Suprapubic skin (tissue), 4 donors: ENCODE measurements at regions not wholly inside any gene's neighbourhood (a gene's known extent, or its start where the extent isn't known, plus 50 kb on each side); places are given as distances from the start of the nearest gene placed in this dataset.
A peak's percentile ranks its signal among the peaks of the same experiment; 100 is the strongest.

Experiments used
- DNase-seq, 2 donors: peaks; one replicate each; pipeline ENCODE4 v3.0.0-alpha.2; 2019; ENCODE audit warnings: low spot score in 2 of 2
- H3K27ac ChIP-seq: fragments of 200-600 bp; sonication (generic); one replicate; pipeline ENCODE4 v1.5.1; 2019
- H3K27me3 ChIP-seq: fragments of 200-600 bp; sonication (generic); one replicate; pipeline ENCODE4 v1.5.1; 2019
- H3K36me3 ChIP-seq: fragments of 200-600 bp; sonication (generic); one replicate; pipeline ENCODE4 v1.5.1; 2019
- H3K4me1 ChIP-seq: fragments of 200-600 bp; sonication (generic); one replicate; pipeline ENCODE4 v1.5.1; 2019
- H3K4me3 ChIP-seq: fragments of 200-600 bp; sonication (generic); one replicate; pipeline ENCODE4 v1.5.1; 2019; ENCODE audit warnings: mild to moderate bottlenecking
- H3K9me3 ChIP-seq: fragments of 200-600 bp; sonication (generic); one replicate; pipeline ENCODE4 v1.5.1; 2019
- EP300 ChIP-seq: sonication (generic); formaldehyde crosslinking; IDR thresholded peaks from one replicate; pipeline ENCODE4 v1.6.1; 2017; ENCODE audit warnings: antibody characterized with exemption
- POLR2A ChIP-seq, 2 donors: fragments of 450-650 bp; IDR thresholded peaks; one replicate each; pipeline ENCODE4 v1.6.1; 2017; ENCODE audit warnings: antibody characterized with exemption in 2 of 2, mild to moderate bottlenecking in 2 of 2, moderate library complexity in 2 of 2
- POLR2AphosphoS5 ChIP-seq, 3 donors: sonication (generic); formaldehyde crosslinking; IDR thresholded peaks; one replicate each; pipeline ENCODE4 v1.6.1; 2017; ENCODE audit warnings: antibody characterized with exemption in 3 of 3
- WGBS: methylation state at CpG from one replicate; pipeline ENCODE4 v1.1.5; 2018; 5-methylcytosine and 5-hydroxymethylcytosine counted together
- TF ChIP-seq, protein P1 (sequence below), 2 donors: fragments of 200-600 bp in 1 of 2; fragments of 450-650 bp in 1 of 2; sonication (generic) in 1 of 2; IDR thresholded peaks; one replicate each; pipeline ENCODE4 v1.5.1; 2016 to 2019; ENCODE audit warnings: antibody characterized with exemption in 2 of 2, mild to moderate bottlenecking in 1 of 2, moderate library complexity in 1 of 2

- Histone ChIP-seq H3K27me3 (no peaks in the 10 kb centered on the region), H3K4me1 (no peaks in the 10 kb centered on the region), H3K9me3 (no peaks in the 10 kb centered on the region), H3K4me3 (no peak overlapping the region), H3K27ac (no peak overlapping the region), H3K36me3 (no peaks in the 10 kb centered on the region)
- no peak for TF ChIP-seq EP300
- no peak for TF ChIP-seq POLR2A (IDR thresholded peaks at IDR 0.05)
- TF ChIP-seq POLR2AphosphoS5 (IDR thresholded peaks at IDR 0.05), result no peak
- TF ChIP-seq, protein P1, sequence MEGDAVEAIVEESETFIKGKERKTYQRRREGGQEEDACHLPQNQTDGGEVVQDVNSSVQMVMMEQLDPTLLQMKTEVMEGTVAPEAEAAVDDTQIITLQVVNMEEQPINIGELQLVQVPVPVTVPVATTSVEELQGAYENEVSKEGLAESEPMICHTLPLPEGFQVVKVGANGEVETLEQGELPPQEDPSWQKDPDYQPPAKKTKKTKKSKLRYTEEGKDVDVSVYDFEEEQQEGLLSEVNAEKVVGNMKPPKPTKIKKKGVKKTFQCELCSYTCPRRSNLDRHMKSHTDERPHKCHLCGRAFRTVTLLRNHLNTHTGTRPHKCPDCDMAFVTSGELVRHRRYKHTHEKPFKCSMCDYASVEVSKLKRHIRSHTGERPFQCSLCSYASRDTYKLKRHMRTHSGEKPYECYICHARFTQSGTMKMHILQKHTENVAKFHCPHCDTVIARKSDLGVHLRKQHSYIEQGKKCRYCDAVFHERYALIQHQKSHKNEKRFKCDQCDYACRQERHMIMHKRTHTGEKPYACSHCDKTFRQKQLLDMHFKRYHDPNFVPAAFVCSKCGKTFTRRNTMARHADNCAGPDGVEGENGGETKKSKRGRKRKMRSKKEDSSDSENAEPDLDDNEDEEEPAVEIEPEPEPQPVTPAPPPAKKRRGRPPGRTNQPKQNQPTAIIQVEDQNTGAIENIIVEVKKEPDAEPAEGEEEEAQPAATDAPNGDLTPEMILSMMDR (IDR thresholded peaks at IDR 0.05), result no peak
- no peak for DNase-seq
- WGBS, result 46% methylated on average over 7 of the region's 7 CpGs
Observed at GRCh38 chr14:49193332-49194065, 392.7 kb downstream of the RPS29 start.

DNA sequence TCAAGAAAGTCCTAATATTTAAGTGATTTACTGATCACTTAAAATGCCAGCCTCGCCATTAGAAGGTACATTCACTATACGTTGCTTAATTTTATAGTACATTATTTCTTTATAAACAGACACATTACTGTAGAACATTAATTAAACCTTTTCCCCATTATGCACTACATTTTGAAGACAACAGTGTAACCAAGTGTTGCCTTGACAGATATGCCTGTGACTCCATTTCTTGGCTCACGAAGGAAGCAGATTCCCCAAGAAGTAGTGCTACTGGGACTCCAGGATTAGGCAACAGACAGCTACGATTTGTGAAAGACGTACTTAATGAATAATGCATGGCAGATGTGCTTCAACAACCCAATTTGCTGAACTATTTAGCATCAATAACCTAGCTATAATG, 394.8 kb downstream of the RPS29 start:
- Histone ChIP-seq H3K4me3 (no peak overlapping the region), H3K36me3 (no peaks in the 10 kb centered on the region), H3K27me3 (no peaks in the 10 kb centered on the region), H3K27ac (no peak overlapping the region), H3K4me1 (no peaks in the 10 kb centered on the region), H3K9me3 (no peaks in the 10 kb centered on the region)
- no peak for DNase-seq
- TF ChIP-seq EP300 (no peak), POLR2AphosphoS5 (IDR thresholded peaks at IDR 0.05) (no peak), POLR2A (IDR thresholded peaks at IDR 0.05) (no peak)
- TF ChIP-seq, protein P1 (IDR thresholded peaks at IDR 0.05), result no peak
- WGBS, result 55% methylated on average over 5 of the region's 5 CpGs

- WGBS, result 23% methylated on average over 1 of the region's 1 CpG
- H3K27ac ChIP-seq, result no peak overlapping the region
- no peak overlapping the region for H3K4me3 ChIP-seq
- no peak for DNase-seq
- no peaks in the 10 kb centered on the region for H3K36me3 ChIP-seq
- TF ChIP-seq POLR2AphosphoS5 (IDR thresholded peaks at IDR 0.05), result no peak
- H3K27me3 ChIP-seq, result no peaks in the 10 kb centered on the region
- H3K9me3 ChIP-seq, result no peaks in the 10 kb centered on the region
- H3K4me1 ChIP-seq, result no peaks in the 10 kb centered on the region
Observed at GRCh38 chr14:49189375-49189774, 396.8 kb downstream of the RPS29 start.

DNA sequence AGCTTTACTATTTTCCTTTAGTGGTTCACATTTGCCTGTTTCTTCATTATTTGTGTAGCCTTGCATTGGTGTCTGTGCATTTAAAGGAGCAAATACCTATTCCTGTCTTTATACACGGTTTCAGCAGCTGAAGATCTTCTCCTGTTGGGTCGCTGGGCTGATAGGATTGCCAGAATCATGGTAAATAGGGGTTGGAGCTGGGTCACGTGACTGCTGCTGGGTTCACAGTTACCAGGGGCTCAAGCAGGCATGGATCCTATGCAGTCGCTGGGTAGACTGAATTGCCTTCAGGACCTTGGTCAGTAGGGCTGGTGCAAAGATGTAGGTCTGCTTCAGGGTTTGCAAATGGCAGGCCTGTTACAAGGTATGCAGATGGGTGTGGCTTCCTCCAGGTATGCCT, 398.4 kb downstream of the RPS29 start:
- Histone ChIP-seq H3K27me3 (no peaks in the 10 kb centered on the region), H3K4me1 (no peaks in the 10 kb centered on the region), H3K4me3 (no peak overlapping the region), H3K36me3 (no peaks in the 10 kb centered on the region), H3K27ac (no peak overlapping the region), H3K9me3 (no peaks in the 10 kb centered on the region)
- no peak for TF ChIP-seq POLR2A (IDR thresholded peaks at IDR 0.05)
- no peak for TF ChIP-seq EP300
- TF ChIP-seq POLR2AphosphoS5 (IDR thresholded peaks at IDR 0.05), result no peak
- TF ChIP-seq, protein P1 (IDR thresholded peaks at IDR 0.05), result no peak
- WGBS, result 79% methylated on average over 4 of the region's 4 CpGs
- DNase-seq, result no peak

DNA sequence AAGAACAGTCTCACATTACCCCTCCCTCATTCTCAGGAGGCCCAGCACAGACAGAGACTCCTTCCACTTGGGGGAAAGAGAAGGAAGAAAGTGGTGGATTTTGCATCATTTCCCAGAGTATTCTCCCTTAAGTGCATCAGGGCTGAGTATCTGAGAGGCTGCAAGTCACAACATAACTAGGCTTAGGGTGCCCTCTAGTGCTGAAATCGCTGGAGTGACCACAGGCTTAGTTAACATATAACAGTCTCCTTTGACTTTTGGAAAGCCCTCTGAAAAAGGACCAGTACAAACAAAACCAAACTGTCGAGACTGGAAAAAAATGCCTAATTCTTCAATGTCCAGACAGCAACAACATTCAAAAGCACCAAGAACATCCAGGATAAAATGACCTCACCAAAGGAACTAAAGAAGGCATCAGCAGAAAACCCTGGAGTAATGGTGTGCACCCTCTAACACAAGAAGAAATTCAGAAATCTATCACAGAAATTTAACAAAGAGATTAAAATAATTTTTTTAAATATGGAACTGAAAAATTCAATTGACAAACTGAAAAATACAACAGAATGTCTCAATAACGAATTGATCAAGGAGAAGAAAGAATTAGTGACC, 412.3 kb downstream of the RPS29 start:
- DNase-seq, result no peak
- WGBS, result 45% methylated on average over 3 of the region's 3 CpGs

More for the DNA sequence above, 412.3 kb downstream of the RPS29 start:
- Histone ChIP-seq H3K27ac (no peak overlapping the region), H3K27me3 (no peaks in the 10 kb centered on the region), H3K36me3 (no peaks in the 10 kb centered on the region), H3K4me1 (no peaks in the 10 kb centered on the region), H3K4me3 (no peak overlapping the region), H3K9me3 (no peaks in the 10 kb centered on the region)
- TF ChIP-seq POLR2A (IDR thresholded peaks at IDR 0.05) (no peak), POLR2AphosphoS5 (IDR thresholded peaks at IDR 0.05) (no peak), EP300 (no peak)
- TF ChIP-seq, protein P1 (IDR thresholded peaks at IDR 0.05), result peak in 1 of 2 donors; percentile 15
